MM.1S (cell line): ENCODE measurements at regions not wholly inside any gene's neighbourhood (a gene's known extent, or its start where the extent isn't known, plus 50 kb on each side); places are given as distances from the start of the nearest gene placed in this dataset.

Experiments
- DNase-seq: peaks from one replicate; pipeline ENCODE4 v3.0.0-alpha.2; 2015
- H2AFZ ChIP-seq: fragments of 300-600 bp; sonication (generic); 2 replicates; pipeline ENCODE4 v1.6.0; 2016; ENCODE audit warnings: antibody characterized with exemption, low read length
- H3F3A ChIP-seq: fragments of 300-600 bp; sonication (generic); 2 replicates; pipeline ENCODE4 v1.6.1; 2016; ENCODE audit warnings: mild to moderate bottlenecking, antibody characterized with exemption, low read length, moderate library complexity, mixed read lengths; ENCODE audit not compliant: insufficient read depth
- H3K27ac ChIP-seq: fragments of 300-600 bp; sonication (generic); 2 replicates; pipeline ENCODE4 v1.5.1; 2016; ENCODE audit warnings: mild to moderate bottlenecking, low read length
- H3K27me3 ChIP-seq: fragments of 300-600 bp; sonication (generic); replicated peaks from 2 replicates; pipeline ENCODE4 v1.6.0; 2016; ENCODE audit warnings: low read length; ENCODE audit not compliant: insufficient read depth
- H3K36me3 ChIP-seq: fragments of 300-600 bp; sonication (generic); replicated peaks from 2 replicates; pipeline ENCODE4 v1.6.1; 2016; ENCODE audit warnings: mild to moderate bottlenecking, low read length, mixed read lengths; ENCODE audit not compliant: insufficient read depth
- H3K4me1 ChIP-seq: fragments of 300-600 bp; sonication (generic); 2 replicates; pipeline ENCODE4 v1.6.1; 2016; ENCODE audit warnings: low read length, mixed read lengths
- H3K4me2 ChIP-seq: fragments of 300-600 bp; sonication (generic); 2 replicates; pipeline ENCODE4 v1.6.0; 2016; ENCODE audit warnings: low read depth, low read length
- H3K4me3 ChIP-seq: fragments of 300-600 bp; sonication (generic); 2 replicates; pipeline ENCODE4 v1.5.1; 2016; ENCODE audit warnings: low read length, mixed read lengths
- H3K79me2 ChIP-seq: fragments of 300-600 bp; sonication (generic); 2 replicates; pipeline ENCODE4 v1.6.1; 2016; ENCODE audit warnings: mixed run types, low read length, mixed read lengths
- H3K9ac ChIP-seq: fragments of 300-600 bp; sonication (generic); 2 replicates; pipeline ENCODE4 v1.6.1; 2016; ENCODE audit warnings: low read length, mixed read lengths
- H3K9me2 ChIP-seq: fragments of 300-600 bp; sonication (generic); replicated peaks from 2 replicates; pipeline ENCODE4 v1.6.1; 2016; ENCODE audit warnings: mild to moderate bottlenecking, low read length, mixed read lengths; ENCODE audit not compliant: insufficient read depth
- H3K9me3 ChIP-seq: fragments of 300-600 bp; sonication (generic); replicated peaks from 2 replicates; pipeline ENCODE4 v1.6.1; 2016; ENCODE audit warnings: mild to moderate bottlenecking, low read length, mixed read lengths; ENCODE audit not compliant: insufficient read depth
- H4K20me1 ChIP-seq: fragments of 300-600 bp; sonication (generic); 2 replicates; pipeline ENCODE4 v1.6.1; 2016; ENCODE audit warnings: mild to moderate bottlenecking, low read length, moderate library complexity, mixed read lengths; ENCODE audit not compliant: insufficient read depth
- CTCF ChIP-seq: fragments of 300-600 bp; sonication (generic); IDR thresholded peaks from 2 replicates; pipeline ENCODE4 v1.5.1; 2016; ENCODE audit warnings: antibody characterized with exemption, low read length, mixed read lengths
- EZH2 ChIP-seq: fragments of 300-600 bp; sonication (generic); optimal IDR thresholded peaks from 2 replicates; pipeline ENCODE3; 2017; ENCODE audit warnings: low read depth, mild to moderate bottlenecking, antibody characterized with exemption, low read length, mixed read lengths
- EZH2phosphoT487 ChIP-seq: fragments of 300-600 bp; sonication (generic); IDR thresholded peaks from 2 replicates; pipeline ENCODE4 v1.6.1; 2018; ENCODE audit warnings: antibody characterized with exemption, low read length

DNA sequence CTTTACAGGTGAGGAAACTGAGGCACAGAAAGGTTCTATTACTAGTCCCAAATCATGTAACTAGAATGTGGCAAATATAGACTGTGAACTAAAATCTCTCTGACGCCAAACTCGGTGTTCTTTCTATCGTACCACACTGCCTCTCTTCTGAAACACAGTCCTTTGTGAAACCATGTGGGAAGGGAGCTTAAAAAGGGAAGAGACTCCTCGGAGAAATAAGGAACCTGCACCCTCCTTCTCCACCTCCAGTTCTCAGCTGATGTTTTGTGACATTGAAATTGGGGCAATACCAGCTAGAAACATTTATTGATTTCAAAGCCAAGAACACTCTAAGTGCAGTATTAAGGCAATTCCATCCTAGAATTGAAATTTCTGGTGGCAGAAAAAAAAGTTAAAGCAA is 76.4 kb upstream of the DRD2 start:
- H4K20me1 ChIP-seq = no peaks in the 10 kb centered on the region
- H3K9me3 ChIP-seq = no peaks in the 10 kb centered on the region
- no peaks in the 10 kb centered on the region for H3K27me3 ChIP-seq
- no peak overlapping the region for H2AFZ ChIP-seq
- no peak for DNase-seq
- no peaks in the 10 kb centered on the region for H3K9me2 ChIP-seq
- no peak overlapping the region for H3K4me2 ChIP-seq
- H3K4me3 ChIP-seq = no peak overlapping the region
- no peaks in the 10 kb centered on the region for H3K4me1 ChIP-seq
- H3K36me3 ChIP-seq = no peaks in the 10 kb centered on the region
- no peaks in the 10 kb centered on the region for H3K79me2 ChIP-seq
- no peak overlapping the region for H3K9ac ChIP-seq
- no peak for TF ChIP-seq CTCF
- TF ChIP-seq EZH2phosphoT487 = no peak
- no peak for TF ChIP-seq EZH2
- no peak overlapping the region for H3K27ac ChIP-seq
- no peaks in the 10 kb centered on the region for H3F3A ChIP-seq

- Histone ChIP-seq H3K27ac (no peak overlapping the region), H3K9me2 (no peaks in the 10 kb centered on the region), H2AFZ (no peak overlapping the region), H3K27me3 (no peaks in the 10 kb centered on the region), H3K36me3 (no peaks in the 10 kb centered on the region), H3K9me3 (no peaks in the 10 kb centered on the region), H3K4me2 (no peak overlapping the region), H3K9ac (no peak overlapping the region), H3F3A (no peaks in the 10 kb centered on the region), H3K4me3 (no peak overlapping the region), H3K79me2 (no peaks in the 10 kb centered on the region), H3K4me1 (no peaks in the 10 kb centered on the region), H4K20me1 (no peaks in the 10 kb centered on the region)
- DNase-seq = no peak
- TF ChIP-seq EZH2 (no peak), EZH2phosphoT487 (no peak), CTCF (no peak)
Observed at GRCh38 chr11:113549611-113550578, 74.7 kb upstream of the DRD2 start.

GRCh38 chr11:113549061-113549460 is 73.9 kb upstream of the DRD2 start:
- no peaks in the 10 kb centered on the region for H3K79me2 ChIP-seq
- no peak overlapping the region for H3K4me3 ChIP-seq
- no peak overlapping the region for H3K4me2 ChIP-seq
- H3K36me3 ChIP-seq = no peaks in the 10 kb centered on the region
- H3K27me3 ChIP-seq = no peaks in the 10 kb centered on the region
- no peaks in the 10 kb centered on the region for H3F3A ChIP-seq
- DNase-seq = no peak
- H3K4me1 ChIP-seq = no peaks in the 10 kb centered on the region
- no peaks in the 10 kb centered on the region for H3K9me2 ChIP-seq
- no peaks in the 10 kb centered on the region for H3K9me3 ChIP-seq
- no peak overlapping the region for H2AFZ ChIP-seq
- no peak for TF ChIP-seq EZH2
- TF ChIP-seq EZH2phosphoT487 = no peak
- TF ChIP-seq CTCF = no peak
- H4K20me1 ChIP-seq = no peaks in the 10 kb centered on the region
- no peak overlapping the region for H3K9ac ChIP-seq
- H3K27ac ChIP-seq = no peak overlapping the region
